ENCODE measurements at regions not wholly inside any gene's neighbourhood (a gene's known extent, or its start where the extent isn't known, plus 50 kb on each side); places are given as distances from the start of the nearest gene placed in this dataset.

DNA sequence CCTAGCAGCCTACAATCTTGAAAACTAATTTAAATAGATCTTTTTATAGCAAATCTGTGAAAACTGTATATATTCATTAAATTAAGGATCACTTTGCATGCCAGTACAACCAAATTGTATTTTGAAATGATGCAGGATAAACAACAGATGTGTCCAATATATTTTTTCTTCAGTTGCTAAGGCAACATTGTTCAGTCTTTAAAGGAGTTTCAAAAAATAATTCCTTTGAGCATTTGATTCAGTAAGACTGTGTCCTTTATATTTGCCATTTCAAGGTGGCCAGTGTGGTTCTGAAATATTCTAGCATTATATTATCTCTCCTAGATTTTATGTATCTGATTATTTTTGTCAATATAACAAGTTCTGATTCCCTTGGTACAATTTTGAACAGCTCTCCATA lies 254.7 kb downstream of the PLOD2 start:
- Histone ChIP-seq H3K9ac (ENCODE audit: insufficient read depth, low read length, poor library complexity, severe bottlenecking) (no peak overlapping the region), H3K27ac (ENCODE audit: low read depth in 1 of 2, low read length in 2 of 2) (no peak overlapping the region), H4K20me1 (ENCODE audit: insufficient read depth, low read length) (no peaks in the 10 kb centered on the region), H3K4me3 (replicated peaks in 1 of 3; ENCODE audit: low read depth in 2 of 3, low read length in 3 of 3) (no peak overlapping the region), H3K9me3 (replicated peaks in 1 of 2; ENCODE audit: control insufficient read depth in 1 of 2, insufficient read depth in 1 of 2, low read length in 2 of 2) (peaks cover 0 to 17% of the 10 kb centered on the region in 2 donors), H2AFZ (ENCODE audit: insufficient read depth, low read depth, low read length, poor library complexity, severe bottlenecking) (no peak overlapping the region), H3K36me3 (replicated peaks in 1 of 2; ENCODE audit: control insufficient read depth in 1 of 2, insufficient read depth in 2 of 2, low read length in 2 of 2) (no peaks in the 10 kb centered on the region), H3K4me2 (replicated peaks; ENCODE audit: extremely low read depth, low read length, poor library complexity, severe bottlenecking) (no peak overlapping the region), H3K79me2 (ENCODE audit: insufficient read depth, low read length) (no peaks in the 10 kb centered on the region), H3K27me3 (ENCODE audit: control insufficient read depth in 2 of 2, insufficient read depth in 2 of 2, low read length in 2 of 2) (no peaks in the 10 kb centered on the region), H3K4me1 (ENCODE audit: control insufficient read depth in 1 of 2, insufficient read depth in 2 of 2, low read length in 2 of 2) (no peaks in the 10 kb centered on the region)
- H3K9me3 Mint-ChIP-seq = peaks cover 0 to 6% (median 2%) of the 10 kb centered on the region in 7 donors
- DNase-seq = no peak
- no peaks in the 10 kb centered on the region for H3K4me1 Mint-ChIP-seq
- H3K4me3 Mint-ChIP-seq = no peak overlapping the region
- intact Hi-C loops (cut with micrococcal nuclease) = no loop called here
- no peak overlapping the region for H3K27ac Mint-ChIP-seq
- TF ChIP-seq, protein P1, sequence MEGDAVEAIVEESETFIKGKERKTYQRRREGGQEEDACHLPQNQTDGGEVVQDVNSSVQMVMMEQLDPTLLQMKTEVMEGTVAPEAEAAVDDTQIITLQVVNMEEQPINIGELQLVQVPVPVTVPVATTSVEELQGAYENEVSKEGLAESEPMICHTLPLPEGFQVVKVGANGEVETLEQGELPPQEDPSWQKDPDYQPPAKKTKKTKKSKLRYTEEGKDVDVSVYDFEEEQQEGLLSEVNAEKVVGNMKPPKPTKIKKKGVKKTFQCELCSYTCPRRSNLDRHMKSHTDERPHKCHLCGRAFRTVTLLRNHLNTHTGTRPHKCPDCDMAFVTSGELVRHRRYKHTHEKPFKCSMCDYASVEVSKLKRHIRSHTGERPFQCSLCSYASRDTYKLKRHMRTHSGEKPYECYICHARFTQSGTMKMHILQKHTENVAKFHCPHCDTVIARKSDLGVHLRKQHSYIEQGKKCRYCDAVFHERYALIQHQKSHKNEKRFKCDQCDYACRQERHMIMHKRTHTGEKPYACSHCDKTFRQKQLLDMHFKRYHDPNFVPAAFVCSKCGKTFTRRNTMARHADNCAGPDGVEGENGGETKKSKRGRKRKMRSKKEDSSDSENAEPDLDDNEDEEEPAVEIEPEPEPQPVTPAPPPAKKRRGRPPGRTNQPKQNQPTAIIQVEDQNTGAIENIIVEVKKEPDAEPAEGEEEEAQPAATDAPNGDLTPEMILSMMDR (IDR thresholded peaks at IDR 0.05) = no peak
- no peaks in the 10 kb centered on the region for H3K27me3 Mint-ChIP-seq (ENCODE audit: low read depth in 3 of 3)
- H3K36me3 Mint-ChIP-seq = no peaks in the 10 kb centered on the region

DNA sequence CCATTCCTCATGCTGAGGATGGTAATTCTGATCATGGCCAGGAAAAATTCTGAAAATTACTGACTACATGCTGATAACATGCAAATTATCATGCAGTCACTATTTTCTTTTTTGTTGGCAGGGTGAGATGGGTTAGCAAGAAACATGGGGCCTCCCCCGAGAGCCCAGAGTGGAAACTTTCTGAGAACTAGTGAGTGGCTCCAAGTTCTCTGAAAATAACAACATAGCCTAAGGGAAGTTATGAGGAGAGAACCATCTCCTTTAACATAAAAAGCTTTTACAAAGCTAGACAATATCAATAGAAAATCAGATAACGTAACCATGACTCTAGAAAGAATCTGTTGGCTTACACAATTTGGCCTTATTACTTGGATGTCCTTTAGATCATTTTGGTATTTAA lies 254.2 kb downstream of the PLOD2 start:
- WGBS (ENCODE audit: insufficient coverage) = no CpG with 5 or more reads among the region's 2 CpGs
- no peak overlapping the region for H3K4me3 ChIP-seq (replicated peaks in 1 of 3; ENCODE audit: low read depth in 2 of 3, low read length in 3 of 3)
- Mint-ChIP-seq H3K36me3 (no peaks in the 10 kb centered on the region), H3K27me3 (ENCODE audit: low read depth in 3 of 3) (no peaks in the 10 kb centered on the region), H3K4me1 (no peaks in the 10 kb centered on the region), H3K9me3 (peaks cover 0 to 6% (median 2%) of the 10 kb centered on the region in 7 donors), H3K4me3 (no peak overlapping the region), H3K27ac (no peak overlapping the region)
- no peaks in the 10 kb centered on the region for H3K79me2 ChIP-seq (ENCODE audit: insufficient read depth, low read length)
- H3K4me2 ChIP-seq (replicated peaks; ENCODE audit: extremely low read depth, low read length, poor library complexity, severe bottlenecking) = no peak overlapping the region
- DNase-seq = no peak
- H3K27ac ChIP-seq (ENCODE audit: low read depth in 1 of 2, low read length in 2 of 2) = no peak overlapping the region
- H2AFZ ChIP-seq (ENCODE audit: insufficient read depth, low read depth, low read length, poor library complexity, severe bottlenecking) = no peak overlapping the region
- H3K36me3 ChIP-seq (replicated peaks in 1 of 2; ENCODE audit: control insufficient read depth in 1 of 2, insufficient read depth in 2 of 2, low read length in 2 of 2) = no peaks in the 10 kb centered on the region
- no peaks in the 10 kb centered on the region for H4K20me1 ChIP-seq (ENCODE audit: insufficient read depth, low read length)
- peaks cover 0 to 17% of the 10 kb centered on the region in 2 donors for H3K9me3 ChIP-seq (replicated peaks in 1 of 2; ENCODE audit: control insufficient read depth in 1 of 2, insufficient read depth in 1 of 2, low read length in 2 of 2)
- H3K27me3 ChIP-seq (ENCODE audit: control insufficient read depth in 2 of 2, insufficient read depth in 2 of 2, low read length in 2 of 2) = no peaks in the 10 kb centered on the region
- TF ChIP-seq, protein P1 (IDR thresholded peaks at IDR 0.05) = no peak
- no peak overlapping the region for H3K9ac ChIP-seq (ENCODE audit: insufficient read depth, low read length, poor library complexity, severe bottlenecking)
- intact Hi-C loops (cut with micrococcal nuclease) = no loop called here
- no peaks in the 10 kb centered on the region for H3K4me1 ChIP-seq (ENCODE audit: control insufficient read depth in 1 of 2, insufficient read depth in 2 of 2, low read length in 2 of 2)

Data from CD14-positive monocyte (primary cell).